ENCODE measurements at regions not wholly inside any gene's neighbourhood (a gene's known extent, or its start where the extent isn't known, plus 50 kb on each side); places are given as distances from the start of the nearest gene placed in this dataset.

DNA sequence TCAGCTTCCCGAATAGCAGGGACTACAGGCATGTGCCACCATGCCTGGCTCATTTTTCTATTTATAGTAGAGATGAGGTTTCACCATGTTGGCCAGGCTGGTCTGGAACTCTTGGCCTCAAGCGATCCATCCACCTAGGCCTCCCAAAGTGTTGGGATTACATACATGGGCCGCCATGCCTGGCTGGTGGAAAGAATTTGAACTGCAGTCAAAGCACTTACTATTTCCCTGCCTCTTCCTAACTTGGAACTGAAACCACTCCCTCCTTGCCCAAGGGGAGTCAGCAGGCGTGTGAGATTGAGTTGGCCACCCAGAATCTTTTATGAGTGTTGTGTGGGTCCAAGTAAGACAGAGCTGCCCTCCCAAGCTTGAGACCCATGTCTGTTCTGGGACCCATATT is 86.1 kb upstream of the PTPN3 start:
- Mint-ChIP-seq H3K4me1 (no peaks in the 10 kb centered on the region), H3K4me3 (no peak overlapping the region), H3K27me3 (peaks cover 4% of the 10 kb centered on the region), H3K27ac (no peak overlapping the region), H3K9me3 (no peaks in the 10 kb centered on the region), H3K36me3 (no peaks in the 10 kb centered on the region)

DNA sequence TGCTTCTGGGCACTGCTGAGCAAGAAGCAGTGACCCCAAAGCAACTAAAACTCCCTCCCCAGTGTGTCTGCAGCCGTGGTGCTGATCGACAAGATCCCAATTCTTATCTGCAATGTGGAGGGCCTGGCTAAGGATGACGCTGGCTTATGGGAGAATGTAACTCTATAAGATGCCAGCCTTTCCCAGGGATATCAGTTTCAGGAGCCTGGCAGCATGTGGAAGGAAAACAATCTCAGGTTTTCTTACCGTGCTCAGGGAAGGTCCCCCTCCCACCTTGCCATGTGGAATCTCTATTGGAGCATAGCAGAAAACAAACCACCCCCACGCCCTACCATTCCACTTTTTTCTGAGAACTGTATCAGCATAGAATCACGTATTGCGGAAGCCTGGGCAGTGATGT is 87.7 kb upstream of the PTPN3 start:
- Mint-ChIP-seq H3K4me1 (no peaks in the 10 kb centered on the region), H3K4me3 (no peak overlapping the region), H3K27ac (no peak overlapping the region), H3K27me3 (peaks cover 4% of the 10 kb centered on the region), H3K9me3 (no peaks in the 10 kb centered on the region), H3K36me3 (no peaks in the 10 kb centered on the region)

DNA sequence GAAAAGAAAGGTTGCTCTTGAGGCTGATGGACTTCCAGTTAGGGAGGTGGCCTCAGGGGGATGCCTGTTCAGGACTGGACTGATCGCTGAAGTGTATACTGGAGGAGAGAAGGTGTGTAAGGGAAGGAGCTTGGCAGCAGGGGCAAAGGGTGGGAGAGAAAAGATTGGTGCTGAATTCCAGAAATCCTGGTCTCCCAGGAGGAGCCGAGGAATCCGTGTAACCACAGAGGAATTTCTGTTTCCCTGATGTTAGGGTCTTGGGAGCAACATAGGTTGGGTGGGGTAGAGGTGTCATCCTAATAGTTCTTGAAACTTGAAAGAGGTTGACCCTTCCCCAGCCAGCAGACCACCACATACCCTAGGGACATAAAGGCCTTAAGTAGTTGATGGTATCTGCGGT is 88.9 kb upstream of the PTPN3 start:
- H3K27me3 Mint-ChIP-seq = peaks cover 2% of the 10 kb centered on the region
- no peak overlapping the region for H3K27ac Mint-ChIP-seq
- H3K9me3 Mint-ChIP-seq = no peaks in the 10 kb centered on the region
- H3K4me3 Mint-ChIP-seq = no peak overlapping the region
- H3K36me3 Mint-ChIP-seq = no peaks in the 10 kb centered on the region
- H3K4me1 Mint-ChIP-seq = no peaks in the 10 kb centered on the region

DNA sequence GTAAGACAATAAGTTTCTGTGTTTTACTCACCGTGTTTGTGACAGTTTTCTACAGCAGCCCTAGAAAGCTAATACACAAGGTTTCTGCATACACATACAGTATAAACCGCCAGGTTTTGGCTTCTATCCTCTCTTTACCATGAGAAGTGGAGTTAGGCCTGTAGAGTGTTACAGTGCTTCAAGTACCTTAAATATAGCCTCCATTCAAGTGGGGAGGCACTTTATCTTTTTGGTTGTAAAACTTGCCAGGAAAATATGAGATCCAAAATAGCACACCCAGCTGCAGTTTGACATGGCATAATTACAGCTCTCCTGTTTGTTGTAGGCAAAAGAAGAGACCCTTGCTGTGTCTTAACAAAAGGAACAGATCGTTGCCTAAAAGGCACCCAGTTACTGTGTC is 90.3 kb upstream of the PTPN3 start:
- H3K4me1 Mint-ChIP-seq = no peaks in the 10 kb centered on the region
- no peak overlapping the region for H3K4me3 Mint-ChIP-seq
- H3K36me3 Mint-ChIP-seq = no peaks in the 10 kb centered on the region
- no peak overlapping the region for H3K27ac Mint-ChIP-seq
- no peaks in the 10 kb centered on the region for H3K9me3 Mint-ChIP-seq
- peaks cover 5% of the 10 kb centered on the region for H3K27me3 Mint-ChIP-seq

DNA sequence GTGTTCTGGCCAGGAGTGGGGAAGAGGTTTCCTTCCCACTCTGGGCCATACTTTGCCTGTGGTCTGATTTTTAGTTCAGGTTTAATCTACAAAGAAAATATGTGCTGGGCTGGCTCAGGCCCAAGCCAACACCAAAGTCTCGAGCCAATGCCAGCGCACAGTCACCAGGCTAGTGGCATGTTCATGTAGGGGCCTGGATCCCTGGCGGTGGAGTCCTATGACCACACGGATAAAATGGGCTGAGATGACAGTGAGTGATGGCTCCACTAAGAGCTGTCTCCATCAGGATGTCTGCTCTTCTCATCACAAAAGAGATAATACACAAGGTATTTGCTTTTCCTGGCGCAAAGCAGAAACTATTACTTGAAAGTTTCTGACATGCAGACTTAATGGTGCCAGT is 92.9 kb upstream of the PTPN3 start:
- no peak overlapping the region for H3K4me3 Mint-ChIP-seq

DNA sequence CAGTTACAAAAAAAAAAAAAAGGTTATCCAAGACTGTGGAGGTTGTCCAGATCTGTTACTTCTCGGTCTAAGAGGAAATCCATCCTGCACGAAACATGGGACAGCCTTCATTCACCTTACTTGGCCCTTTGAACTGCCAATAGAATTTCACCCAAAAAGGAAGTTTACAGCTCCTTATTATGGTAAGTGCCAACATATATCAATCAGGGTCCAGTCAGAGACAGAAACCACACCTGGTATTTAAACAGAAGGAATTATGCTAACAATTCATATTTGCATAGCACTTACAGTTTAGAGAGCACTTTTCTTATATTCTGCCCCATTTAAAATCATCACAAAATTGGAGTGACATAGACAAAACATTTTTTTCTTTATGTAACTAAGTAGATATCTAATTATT is 93.6 kb upstream of the PTPN3 start:
- H3K4me3 Mint-ChIP-seq = no peak overlapping the region
- H3K4me1 Mint-ChIP-seq = no peaks in the 10 kb centered on the region

More for the DNA sequence above, 92.9 kb upstream of the PTPN3 start:
- no peaks in the 10 kb centered on the region for H3K4me1 Mint-ChIP-seq
- H3K27me3 Mint-ChIP-seq = peaks cover 5% of the 10 kb centered on the region
- no peak overlapping the region for H3K27ac Mint-ChIP-seq
- no peaks in the 10 kb centered on the region for H3K36me3 Mint-ChIP-seq
- no peaks in the 10 kb centered on the region for H3K9me3 Mint-ChIP-seq

DNA sequence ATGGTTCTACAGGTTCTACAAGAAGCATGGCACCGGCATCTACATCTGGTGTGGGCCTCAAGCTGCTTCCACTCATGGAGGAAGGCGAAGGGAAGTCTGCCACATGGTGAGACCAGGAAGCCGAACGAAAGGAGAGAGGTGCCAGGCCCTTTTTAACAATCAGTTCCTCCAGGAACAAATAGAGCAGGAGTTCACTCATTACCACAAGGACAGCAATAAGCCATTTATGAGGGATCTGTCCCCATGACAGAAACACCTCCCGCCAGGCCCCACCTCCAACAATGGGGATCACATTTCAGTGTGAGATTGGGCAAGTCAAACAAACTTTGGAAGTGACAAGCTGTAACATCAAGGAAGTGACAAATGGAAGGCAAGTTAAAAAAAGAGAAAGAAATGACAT is 95.5 kb upstream of the PTPN3 start:
- H3K9me3 Mint-ChIP-seq = no peaks in the 10 kb centered on the region
- no peaks in the 10 kb centered on the region for H3K36me3 Mint-ChIP-seq
- H3K27ac Mint-ChIP-seq = no peak overlapping the region
- H3K4me1 Mint-ChIP-seq = no peaks in the 10 kb centered on the region
- H3K4me3 Mint-ChIP-seq = no peak overlapping the region
- H3K27me3 Mint-ChIP-seq = peaks cover 5% of the 10 kb centered on the region

More for the DNA sequence above, 93.6 kb upstream of the PTPN3 start:
- H3K9me3 Mint-ChIP-seq = no peaks in the 10 kb centered on the region
- H3K36me3 Mint-ChIP-seq = no peaks in the 10 kb centered on the region
- H3K27me3 Mint-ChIP-seq = peaks cover 5% of the 10 kb centered on the region
- H3K27ac Mint-ChIP-seq = no peak overlapping the region

DNA sequence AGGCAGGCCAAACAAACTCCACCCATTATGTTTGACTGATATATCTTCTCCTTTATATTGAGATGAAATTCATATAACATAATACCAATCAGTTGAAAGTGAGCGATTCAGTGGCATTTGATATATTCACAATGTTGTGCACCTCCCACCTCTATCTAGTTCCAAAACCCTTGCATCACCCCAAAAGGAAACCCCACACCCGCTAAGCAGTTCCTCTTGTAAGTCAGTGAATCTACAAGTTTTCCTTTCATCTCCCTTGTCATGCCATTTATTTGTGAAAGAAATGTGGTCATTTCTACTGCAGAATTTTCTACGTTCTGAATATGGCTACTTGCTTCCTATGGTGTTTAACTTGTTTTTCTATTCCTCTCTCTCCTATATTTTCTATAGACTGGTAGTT is 99.4 kb upstream of the PTPN3 start:
- no peaks in the 10 kb centered on the region for H3K36me3 Mint-ChIP-seq
- peaks cover 7% of the 10 kb centered on the region for H3K27me3 Mint-ChIP-seq
- H3K4me3 Mint-ChIP-seq = no peak overlapping the region
- no peaks in the 10 kb centered on the region for H3K4me1 Mint-ChIP-seq
- no peak overlapping the region for H3K27ac Mint-ChIP-seq
- peaks cover 3% of the 10 kb centered on the region for H3K9me3 Mint-ChIP-seq

DNA sequence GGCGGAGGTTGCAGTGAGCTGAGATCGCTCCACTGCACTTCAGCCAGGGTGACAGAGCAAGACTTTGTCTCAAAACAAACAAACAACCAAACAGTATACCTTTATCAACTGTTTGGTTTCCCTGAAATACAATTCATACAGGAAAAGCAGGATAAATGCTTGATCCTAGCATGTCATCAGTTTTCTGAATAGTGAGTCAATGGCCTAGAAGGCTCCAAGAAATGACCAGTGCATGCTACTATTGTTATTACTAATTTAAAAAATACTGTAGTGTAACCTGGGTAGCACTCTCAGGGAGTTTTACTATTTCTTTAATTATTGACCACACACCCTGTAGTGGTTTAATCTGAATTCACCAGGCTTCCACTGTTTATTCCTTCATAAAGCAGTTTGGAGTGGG is 101.0 kb upstream of the PTPN3 start:
- H3K4me1 Mint-ChIP-seq = no peaks in the 10 kb centered on the region
- H3K27ac Mint-ChIP-seq = no peak overlapping the region
- no peak overlapping the region for H3K4me3 Mint-ChIP-seq
- H3K36me3 Mint-ChIP-seq = no peaks in the 10 kb centered on the region
- peaks cover 3% of the 10 kb centered on the region for H3K27me3 Mint-ChIP-seq
- H3K9me3 Mint-ChIP-seq = peaks cover 3% of the 10 kb centered on the region

DNA sequence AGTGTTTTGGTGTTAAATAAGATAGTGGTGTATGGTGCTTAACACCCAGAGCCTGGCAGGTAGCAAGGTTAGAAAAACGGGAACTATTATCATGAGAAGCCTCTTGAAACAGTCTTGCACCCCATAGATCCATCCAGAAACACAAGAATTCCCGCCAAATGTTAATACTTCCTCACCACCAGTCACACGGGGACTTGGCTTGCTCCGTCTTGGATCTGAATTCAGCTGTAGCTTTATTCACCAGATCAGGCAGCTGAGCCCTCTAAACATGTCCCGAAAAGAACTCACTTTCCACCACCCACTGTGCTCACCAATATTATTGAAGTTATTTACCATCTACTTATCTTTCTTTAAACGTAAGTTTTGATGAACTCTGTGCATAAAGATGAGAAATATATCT is 101.6 kb upstream of the PTPN3 start:
- Mint-ChIP-seq H3K9me3 (peaks cover 3% of the 10 kb centered on the region), H3K4me1 (no peaks in the 10 kb centered on the region), H3K4me3 (no peak overlapping the region), H3K27me3 (peaks cover 4% of the 10 kb centered on the region), H3K27ac (no peak overlapping the region), H3K36me3 (no peaks in the 10 kb centered on the region)

DNA sequence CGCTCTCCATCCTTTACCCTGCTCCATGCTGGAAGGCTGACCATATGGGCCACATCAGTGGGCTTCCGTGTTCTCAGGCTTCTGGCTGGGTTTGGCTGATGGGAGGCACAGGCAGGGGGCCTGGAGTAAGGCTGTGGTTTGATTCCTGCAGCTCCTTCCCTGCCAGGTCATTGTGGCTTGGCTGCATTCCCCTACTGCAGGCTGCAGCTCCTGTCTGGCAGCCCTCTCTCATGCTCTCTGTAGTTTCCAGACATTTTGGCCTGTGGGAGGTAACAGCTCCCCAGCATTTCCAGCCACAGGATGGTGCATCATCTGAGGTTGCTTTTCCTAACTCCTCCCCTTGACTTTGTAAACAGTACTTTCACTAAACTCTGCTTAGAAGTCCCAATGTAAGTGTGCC is 102.0 kb upstream of the PTPN3 start:
- Mint-ChIP-seq H3K27me3 (peaks cover 4% of the 10 kb centered on the region), H3K36me3 (no peaks in the 10 kb centered on the region), H3K27ac (no peak overlapping the region), H3K9me3 (peaks cover 3% of the 10 kb centered on the region), H3K4me3 (no peak overlapping the region), H3K4me1 (no peaks in the 10 kb centered on the region)

DNA sequence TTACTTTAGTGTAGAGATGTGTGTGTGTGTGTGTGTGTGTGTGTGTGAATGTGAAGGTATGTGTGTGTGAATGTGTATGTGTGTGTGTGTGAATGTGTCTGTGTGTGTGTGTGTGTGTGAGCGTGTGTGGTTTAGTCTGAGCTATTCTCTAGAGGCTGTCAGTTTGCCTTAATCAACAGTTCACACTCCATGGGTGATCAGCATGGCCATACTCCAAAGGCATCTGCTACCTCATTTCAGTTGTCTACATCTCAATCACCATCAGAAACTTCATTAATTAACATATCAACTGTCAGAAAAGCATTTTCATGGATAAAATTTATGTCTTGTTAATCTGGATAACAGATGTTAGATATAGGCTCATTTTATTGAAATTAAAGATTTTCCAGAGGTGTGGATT is 103.1 kb upstream of the PTPN3 start:
- Mint-ChIP-seq H3K36me3 (no peaks in the 10 kb centered on the region), H3K27ac (no peak overlapping the region), H3K27me3 (peaks cover 4% of the 10 kb centered on the region), H3K4me1 (no peaks in the 10 kb centered on the region), H3K4me3 (no peak overlapping the region), H3K9me3 (peaks cover 3% of the 10 kb centered on the region)

DNA sequence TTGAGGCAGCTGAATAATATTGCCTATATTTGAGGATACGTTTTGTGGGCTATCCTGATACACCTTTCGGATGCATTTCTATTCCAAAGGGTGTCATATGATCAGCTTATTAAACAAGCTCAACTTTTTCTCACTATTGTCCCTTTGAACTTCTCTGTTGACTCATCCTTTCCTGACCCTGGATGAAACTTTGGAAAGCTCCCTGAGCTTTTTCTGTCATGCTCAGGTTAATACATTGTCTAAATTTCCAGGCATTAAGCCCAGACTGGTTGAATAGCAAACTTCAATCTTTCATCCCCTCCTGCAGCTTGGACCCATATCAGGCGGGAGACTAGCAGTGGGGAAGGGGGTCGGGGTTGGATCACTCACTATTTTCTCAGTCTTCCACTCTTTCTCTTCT is 104.9 kb upstream of the PTPN3 start:
- H3K27me3 Mint-ChIP-seq = peaks cover 4% of the 10 kb centered on the region
- H3K9me3 Mint-ChIP-seq = peaks cover 3% of the 10 kb centered on the region
- H3K27ac Mint-ChIP-seq = no peak overlapping the region
- no peaks in the 10 kb centered on the region for H3K4me1 Mint-ChIP-seq
- no peaks in the 10 kb centered on the region for H3K36me3 Mint-ChIP-seq
- H3K4me3 Mint-ChIP-seq = no peak overlapping the region

DNA sequence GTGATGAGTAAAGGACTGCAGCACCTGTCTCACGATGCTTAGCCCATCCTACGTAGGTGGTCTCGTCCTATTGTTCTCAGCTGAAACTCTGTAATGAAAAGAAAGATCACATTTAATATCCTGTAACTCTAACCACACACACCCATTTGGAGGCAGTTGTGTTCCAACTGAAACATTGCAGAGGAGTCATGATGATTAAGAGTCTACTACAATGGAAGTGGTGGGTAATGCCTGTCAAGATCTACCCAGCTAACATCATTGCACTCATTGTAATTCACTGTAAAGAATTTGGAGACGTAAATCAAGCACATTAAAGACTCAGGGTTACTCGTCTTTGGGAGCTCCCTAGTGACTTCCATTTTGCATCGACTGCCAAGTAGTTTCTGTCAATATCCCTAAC is 106.0 kb upstream of the PTPN3 start:
- Mint-ChIP-seq H3K4me3 (no peak overlapping the region), H3K9me3 (peaks cover 3% of the 10 kb centered on the region)

DNA sequence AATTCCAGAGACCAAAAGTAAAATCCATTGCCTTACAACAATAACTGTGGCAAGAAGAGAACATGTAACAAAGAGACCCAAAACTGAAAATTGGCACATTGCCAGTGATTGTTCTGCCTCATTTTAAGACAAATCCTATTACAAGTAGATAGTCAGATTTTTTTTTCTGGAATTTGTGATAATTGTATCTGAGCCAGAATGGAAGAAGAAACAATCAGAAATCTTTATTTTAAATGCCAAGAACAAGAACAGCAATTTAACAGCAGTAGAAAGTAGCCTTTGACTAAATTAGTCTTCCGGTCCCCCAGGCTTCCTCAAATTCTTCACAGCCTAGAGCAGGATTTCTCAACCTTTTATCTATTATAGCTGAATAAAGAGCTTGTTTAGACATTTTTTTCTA is 106.7 kb upstream of the PTPN3 start:
- no peaks in the 10 kb centered on the region for H3K36me3 Mint-ChIP-seq
- H3K9me3 Mint-ChIP-seq = peaks cover 3% of the 10 kb centered on the region
- no peaks in the 10 kb centered on the region for H3K4me1 Mint-ChIP-seq
- H3K27ac Mint-ChIP-seq = no peak overlapping the region
- peaks cover 4% of the 10 kb centered on the region for H3K27me3 Mint-ChIP-seq
- no peak overlapping the region for H3K4me3 Mint-ChIP-seq

More for the DNA sequence above, 106.0 kb upstream of the PTPN3 start:
- no peaks in the 10 kb centered on the region for H3K4me1 Mint-ChIP-seq
- peaks cover 4% of the 10 kb centered on the region for H3K27me3 Mint-ChIP-seq
- H3K27ac Mint-ChIP-seq = no peak overlapping the region
- H3K36me3 Mint-ChIP-seq = no peaks in the 10 kb centered on the region

DNA sequence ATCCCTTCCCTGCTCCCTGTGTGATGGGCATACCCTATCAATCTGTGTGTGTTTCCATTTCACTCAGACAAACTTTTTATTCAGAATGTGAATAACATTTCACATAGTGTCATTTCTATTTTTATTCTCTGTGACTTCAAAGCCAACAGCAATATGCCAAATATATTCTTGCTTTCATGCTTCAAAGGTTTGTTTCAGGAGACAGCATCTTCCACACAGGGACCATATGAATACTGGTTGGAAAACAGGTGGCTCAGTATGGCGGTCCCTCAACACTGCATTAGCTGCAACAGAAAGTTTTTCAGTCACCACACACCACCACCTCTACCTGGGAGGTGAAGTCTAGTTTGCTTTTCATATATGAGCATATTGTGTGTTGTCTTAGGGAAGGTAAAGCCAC is 111.0 kb upstream of the PTPN3 start:
- peaks cover 2% of the 10 kb centered on the region for H3K27me3 Mint-ChIP-seq
- H3K4me3 Mint-ChIP-seq = no peak overlapping the region
- no peaks in the 10 kb centered on the region for H3K4me1 Mint-ChIP-seq
- H3K27ac Mint-ChIP-seq = no peak overlapping the region
- H3K9me3 Mint-ChIP-seq = no peaks in the 10 kb centered on the region
- no peaks in the 10 kb centered on the region for H3K36me3 Mint-ChIP-seq

DNA sequence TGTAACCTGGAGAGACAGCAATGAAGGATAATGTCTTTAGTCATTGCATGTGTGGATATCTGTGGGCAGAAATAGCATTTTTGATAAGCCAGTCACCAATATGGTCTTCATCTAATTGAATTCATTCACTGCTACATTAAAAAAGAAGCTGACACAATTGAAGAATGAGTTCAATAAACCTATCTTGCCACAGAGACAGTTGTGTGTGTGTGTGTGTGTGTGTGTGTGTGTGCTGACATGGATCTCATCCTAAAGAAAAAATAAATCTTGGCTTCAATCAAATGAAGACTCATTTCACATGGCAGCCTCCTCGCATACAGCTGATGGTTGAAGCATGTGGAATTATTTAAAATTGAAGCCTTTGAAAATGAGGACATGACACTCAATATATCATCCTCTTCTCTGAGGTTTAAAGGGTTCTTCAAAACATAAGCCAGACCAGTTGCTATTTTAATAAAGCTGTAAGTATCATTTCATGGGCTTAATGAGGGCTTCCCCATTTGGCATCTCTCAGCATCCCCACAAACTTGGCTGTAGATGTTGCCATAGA is 118.5 kb upstream of the PTPN3 start:
- Mint-ChIP-seq H3K36me3 (no peaks in the 10 kb centered on the region), H3K27ac (no peak overlapping the region), H3K9me3 (peaks cover 8% of the 10 kb centered on the region), H3K4me1 (no peaks in the 10 kb centered on the region), H3K27me3 (peaks cover 6% of the 10 kb centered on the region), H3K4me3 (no peak overlapping the region)
